GM12878 (cell line): ENCODE measurements at regions not wholly inside any gene's neighbourhood (a gene's known extent, or its start where the extent isn't known, plus 50 kb on each side); places are given as distances from the start of the nearest gene placed in this dataset.

Source experiments
- ATAC-seq: fragments of 200-7000 bp; cut with Tn5 transposase; 3 replicates; pipeline ENCODE4 v1.9.1; 2020; ENCODE audit warnings: mild to moderate bottlenecking, moderate library complexity
- BruUV-seq: library from RNA; stranded (reverse); fragments of 400-500 nt; replicated peaks from 2 replicates; lab custom pipeline; 2021; lab: Mats Ljungman, UMichigan
- CTCF ChIA-PET: fragments of 300-600 bp; sonication (Branson Sonifier 250); formaldehyde crosslinking; extraction: SDS; loops from one replicate; lab custom pipeline; 2021; ENCODE audit warnings: inconsistent platforms; lab: Yijun Ruan, JAX
- POLR2A ChIA-PET: fragments of 350-600 bp; formaldehyde crosslinking; extraction: SDS; loops from one replicate; lab custom pipeline; 2021; ENCODE audit warnings: inconsistent platforms; lab: Charles Lee
- RAD21 ChIA-PET: fragments of 300-600 bp; sonication (Branson Sonifier 250); formaldehyde crosslinking; loops from one replicate; lab custom pipeline; 2023; ENCODE audit warnings: antibody characterized with exemption; ENCODE audit not compliant: unreplicated experiment; lab: Charles Lee
- SMC1A ChIA-PET: fragments of 300-600 bp; sonication (Branson Sonifier 250); formaldehyde crosslinking; loops from one replicate; lab custom pipeline; 2023; ENCODE audit not compliant: unreplicated experiment, uncharacterized antibody; lab: Charles Lee
- DNase-seq: peaks from one replicate; pipeline ENCODE4 v3.0.0-alpha.2; 2011; ENCODE audit warnings: low read depth, low spot score
- FAIRE-seq: peaks from 3 replicates; lab custom pipeline; 2011; peaks lifted over from hg19 to GRCh38; lab: Jason Lieb, UNC
- H2AFZ ChIP-seq: 2 replicates; pipeline ENCODE4 v1.6.0; 2011; ENCODE audit warnings: low read depth, low read length, control low read depth; ENCODE audit not compliant: control insufficient read depth
- H3K27ac ChIP-seq: 2 replicates; pipeline ENCODE4 v1.5.1; 2011; ENCODE audit warnings: control low read depth; ENCODE audit not compliant: control insufficient read depth, insufficient read depth
- H3K27me3 ChIP-seq, 2 experiments: replicated peaks in 1 of 2; 2 replicates each; pipeline versions ENCODE4 v1.6.0 to v1.6.1; 2011; ENCODE audit warnings: low read length in 1 of 2; ENCODE audit not compliant: control insufficient read depth in 2 of 2, insufficient read depth in 2 of 2
- H3K36me3 ChIP-seq, 2 experiments: 2 replicates each; pipeline ENCODE4 v1.5.1; 2011; ENCODE audit warnings: low read length in 1 of 2; ENCODE audit not compliant: control insufficient read depth in 2 of 2, insufficient read depth in 2 of 2
- H3K4me1 ChIP-seq: 2 replicates; pipeline ENCODE4 v1.6.1; 2011; ENCODE audit warnings: mild to moderate bottlenecking, low read length, moderate library complexity, mixed read lengths; ENCODE audit not compliant: control insufficient read depth, insufficient read depth
- H3K4me2 ChIP-seq: 2 replicates; pipeline ENCODE4 v1.6.0; 2011; ENCODE audit warnings: control low read depth; ENCODE audit not compliant: control insufficient read depth, insufficient read depth
- H3K4me3 ChIP-seq: fragments of 200-600 bp; sonication (generic); 2 replicates; pipeline ENCODE4 v1.5.1; 2016
- H3K79me2 ChIP-seq: 2 replicates; pipeline ENCODE4 v1.6.0; 2011; ENCODE audit warnings: low read length; ENCODE audit not compliant: control insufficient read depth, insufficient read depth
- H3K9ac ChIP-seq: 2 replicates; pipeline ENCODE4 v1.8.0; 2011; ENCODE audit warnings: low read length, control low read depth, mixed read lengths; ENCODE audit not compliant: control insufficient read depth, insufficient read depth
- H3K9me3 ChIP-seq: replicated peaks from 3 replicates; pipeline ENCODE4 v1.5.1; 2011; ENCODE audit warnings: mild to moderate bottlenecking, low read length; ENCODE audit not compliant: control insufficient read depth, insufficient read depth
- H4K20me1 ChIP-seq: 2 replicates; pipeline ENCODE4 v1.6.0; 2011; ENCODE audit not compliant: control insufficient read depth, insufficient read depth
- CHD4 ChIP-seq: fragments of 200-600 bp; sonication (generic); IDR thresholded peaks from 2 replicates; pipeline ENCODE4 v1.6.1; 2016; ENCODE audit warnings: mild to moderate bottlenecking
- EZH2 ChIP-seq: IDR thresholded peaks from 2 replicates; pipeline ENCODE4 v1.6.1; 2012; ENCODE audit warnings: low read depth, mild to moderate bottlenecking, control low read depth, inconsistent platforms, low read length, borderline replicate concordance; ENCODE audit not compliant: control insufficient read depth
- NFYA ChIP-seq: IDR thresholded peaks from 2 replicates; pipeline ENCODE4 v1.6.1; 2011; ENCODE audit warnings: low read depth, mild to moderate bottlenecking, low read length, improper control_type of control experiment, borderline replicate concordance
- POLR2AphosphoS2 ChIP-seq: IDR thresholded peaks from 2 replicates; pipeline ENCODE4 v1.6.1; 2011; ENCODE audit warnings: low read depth, mild to moderate bottlenecking, low read length, improper control_type of control experiment, moderate library complexity
- POLR2AphosphoS5 ChIP-seq: IDR thresholded peaks from 2 replicates; pipeline ENCODE4 v1.6.1; 2011; ENCODE audit warnings: mild to moderate bottlenecking, low read length, inconsistent platforms
- RUNX3 ChIP-seq: IDR thresholded peaks from 2 replicates; pipeline ENCODE4 v1.6.1; 2012; ENCODE audit warnings: low read length, inconsistent platforms
- SMARCA5 ChIP-seq: fragments of 450-650 bp; IDR thresholded peaks from 2 replicates; pipeline ENCODE4 v1.6.1; 2017; ENCODE audit warnings: mild to moderate bottlenecking
- SRF ChIP-seq, 2 experiments: IDR thresholded peaks; 2 replicates each; pipeline ENCODE4 v1.6.1; 2011; ENCODE audit warnings: low read depth in 2 of 2, low read length in 2 of 2, mild to moderate bottlenecking in 1 of 2, moderate library complexity in 1 of 2
- WGBS: methylation state at CpG from one replicate; pipeline ENCODE4 v1.1.6; 2016; ENCODE audit warnings: low lambda C conversion rate; ENCODE audit not compliant: insufficient replicate concordance, insufficient coverage; ENCODE audit errors: missing lambda C conversion rate; 5-methylcytosine and 5-hydroxymethylcytosine counted together
- in situ Hi-C: fragments of 300-500 bp; cut with MboI; formaldehyde crosslinking; loops from 9 replicates; pipeline ENCODE4 v1.14.3; 2018; ENCODE audit warnings: mixed read lengths
- intact Hi-C: fragments of 100-400 bp; cut with micrococcal nuclease; formaldehyde crosslinking; loops from one replicate; pipeline ENCODE4 v1.14.2; 2022; ENCODE audit not compliant: unreplicated experiment
- TF ChIP-seq, protein P1 (sequence below): fragments of 450-650 bp; IDR thresholded peaks from 2 replicates; pipeline ENCODE4 v1.6.1; 2018; ENCODE audit warnings: mild to moderate bottlenecking, low read depth, moderate library complexity; ENCODE audit not compliant: partially characterized antibody

DNA sequence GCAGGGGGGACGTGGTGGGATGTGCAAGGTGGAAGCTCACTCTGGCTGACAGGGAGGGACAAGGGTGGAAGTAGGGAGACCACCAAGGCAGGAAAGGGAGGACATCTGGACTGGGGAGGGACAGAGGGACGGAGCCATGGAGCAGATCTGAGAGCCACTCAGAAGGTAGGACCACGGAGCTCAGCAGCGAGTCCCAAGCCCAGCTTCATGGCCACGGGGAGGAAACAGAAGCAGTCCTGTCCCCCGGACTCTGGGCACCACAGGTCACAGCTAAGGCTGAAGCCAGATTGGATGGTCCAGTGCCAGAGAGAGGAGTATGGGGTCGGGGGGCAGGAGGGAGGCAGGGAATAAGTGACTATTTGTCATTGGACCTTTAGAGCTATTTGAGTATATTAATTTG is 220.1 kb downstream of the TBC1D2B start:
- H3K9ac ChIP-seq = no peak overlapping the region
- no peak for FAIRE-seq

DNA sequence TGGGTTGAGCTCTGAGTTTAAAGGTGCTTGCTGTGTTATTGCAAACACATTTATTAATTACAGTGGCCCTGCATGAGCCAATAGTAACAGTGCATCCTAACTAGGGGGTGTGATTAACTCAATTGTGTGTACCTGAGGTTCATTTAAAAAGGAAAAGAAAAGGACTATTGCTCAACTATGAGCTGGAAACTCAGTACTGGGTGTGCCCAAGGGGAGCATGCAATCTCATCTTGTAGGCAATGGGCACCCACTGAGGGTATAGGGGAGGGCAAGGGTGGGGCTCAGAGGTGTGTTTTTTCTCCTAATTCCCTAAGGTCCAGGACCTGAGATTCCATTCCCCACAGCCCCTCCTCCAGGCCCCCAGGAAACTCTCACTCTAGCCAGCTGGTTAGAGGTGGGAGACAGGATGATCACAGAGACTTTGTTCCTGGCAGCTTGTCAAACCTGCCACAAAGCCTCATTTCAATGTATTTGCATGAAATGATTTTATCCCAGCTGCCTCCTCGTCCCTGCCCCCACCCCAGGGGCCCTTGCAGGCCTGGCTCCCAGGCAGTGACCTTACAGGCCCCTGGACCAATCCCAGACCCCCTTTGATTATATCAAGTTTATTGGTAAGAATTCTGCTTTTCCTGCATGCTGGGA is 220.7 kb downstream of the TBC1D2B start:
- Histone ChIP-seq H3K27me3 (peaks cover 0 to 2% of the 10 kb centered on the region in 2 experiments; a peak in 2 of 4 replicates), H2AFZ (no peak overlapping the region), H3K4me3 (no peak overlapping the region), H3K4me2 (no peak overlapping the region), H3K4me1 (no peaks in the 10 kb centered on the region), H3K9me3 (no peaks in the 10 kb centered on the region), H3K9ac (no peak overlapping the region), H3K27ac (no peak overlapping the region), H3K79me2 (no peaks in the 10 kb centered on the region), H4K20me1 (no peaks in the 10 kb centered on the region), H3K36me3 (no peaks in the 10 kb centered on the region)
- POLR2A ChIA-PET = no interaction called here
- intact Hi-C loops (no loop called here), in situ Hi-C loops (no loop called here)
- SMC1A ChIA-PET = interaction anchor here (0.6 to 1.5 kb wide), 5 partner anchors 10 to 791 kb away, joined by 3 read pairs; no protein-coding TSS in a partner anchor
- 0% methylated on average over 1 of the region's 1 CpG for WGBS
- no peak for FAIRE-seq
- CTCF ChIA-PET = interaction anchor here (0.6 to 2.7 kb wide), 7 partner anchors 9 to 795 kb away, joined by 3 to 12 read pairs (median 6); no protein-coding TSS in a partner anchor
- TF ChIP-seq, protein P1, sequence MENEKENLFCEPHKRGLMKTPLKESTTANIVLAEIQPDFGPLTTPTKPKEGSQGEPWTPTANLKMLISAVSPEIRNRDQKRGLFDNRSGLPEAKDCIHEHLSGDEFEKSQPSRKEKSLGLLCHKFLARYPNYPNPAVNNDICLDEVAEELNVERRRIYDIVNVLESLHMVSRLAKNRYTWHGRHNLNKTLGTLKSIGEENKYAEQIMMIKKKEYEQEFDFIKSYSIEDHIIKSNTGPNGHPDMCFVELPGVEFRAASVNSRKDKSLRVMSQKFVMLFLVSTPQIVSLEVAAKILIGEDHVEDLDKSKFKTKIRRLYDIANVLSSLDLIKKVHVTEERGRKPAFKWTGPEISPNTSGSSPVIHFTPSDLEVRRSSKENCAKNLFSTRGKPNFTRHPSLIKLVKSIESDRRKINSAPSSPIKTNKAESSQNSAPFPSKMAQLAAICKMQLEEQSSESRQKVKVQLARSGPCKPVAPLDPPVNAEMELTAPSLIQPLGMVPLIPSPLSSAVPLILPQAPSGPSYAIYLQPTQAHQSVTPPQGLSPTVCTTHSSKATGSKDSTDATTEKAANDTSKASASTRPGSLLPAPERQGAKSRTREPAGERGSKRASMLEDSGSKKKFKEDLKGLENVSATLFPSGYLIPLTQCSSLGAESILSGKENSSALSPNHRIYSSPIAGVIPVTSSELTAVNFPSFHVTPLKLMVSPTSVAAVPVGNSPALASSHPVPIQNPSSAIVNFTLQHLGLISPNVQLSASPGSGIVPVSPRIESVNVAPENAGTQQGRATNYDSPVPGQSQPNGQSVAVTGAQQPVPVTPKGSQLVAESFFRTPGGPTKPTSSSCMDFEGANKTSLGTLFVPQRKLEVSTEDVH = no peak
- TF ChIP-seq RUNX3 (no peak), SMARCA5 (no peak), EZH2 (no peak), POLR2AphosphoS5 (no peak), SRF (IDR thresholded peaks at IDR 0.05; ENCODE audit: low read depth in 2 of 2, low read length in 2 of 2) (no peak), POLR2AphosphoS2 (no peak), CHD4 (no peak)
- BruUV-seq = no TSS peak
- RAD21 ChIA-PET = interaction anchor here (1.5 kb wide), 1 partner anchor 18 kb away, joined by 4 read pairs; no protein-coding TSS in a partner anchor
- DNase-seq = no peak
- no peak for ATAC-seq

More for the DNA sequence above, 220.1 kb downstream of the TBC1D2B start:
- ATAC-seq (no peak), DNase-seq (no peak)
- BruUV-seq = no TSS peak
- no peak overlapping the region for H2AFZ ChIP-seq
- POLR2A ChIA-PET = no interaction called here
- H3K4me2 ChIP-seq = no peak overlapping the region
- no peaks in the 10 kb centered on the region for H3K4me1 ChIP-seq
- no peaks in the 10 kb centered on the region for H3K79me2 ChIP-seq
- WGBS = 9% methylated on average over 7 of the region's 7 CpGs
- no peak overlapping the region for H3K4me3 ChIP-seq
- SMC1A ChIA-PET = interaction anchor here (0.9 to 1.4 kb wide), 2 partner anchors 9 to 10 kb away, joined by 3 read pairs; no protein-coding TSS in a partner anchor
- H4K20me1 ChIP-seq = no peaks in the 10 kb centered on the region
- H3K36me3 ChIP-seq = no peaks in the 10 kb centered on the region
- in situ Hi-C loops (no loop called here), intact Hi-C loops (no loop called here)
- CTCF ChIA-PET = interaction anchor here (0.6 to 2.7 kb wide), 6 partner anchors 10 to 796 kb away, joined by 3 to 12 read pairs (median 5); no protein-coding TSS in a partner anchor
- RAD21 ChIA-PET = interaction anchor here (1.5 kb wide), 1 partner anchor 17 kb away, joined by 4 read pairs; no protein-coding TSS in a partner anchor
- H3K9me3 ChIP-seq = no peaks in the 10 kb centered on the region
- no peak overlapping the region for H3K27ac ChIP-seq
- peaks cover 0 to 2% of the 10 kb centered on the region in 2 experiments; a peak in 2 of 4 replicates for H3K27me3 ChIP-seq
- TF ChIP-seq NFYA = no peak
- TF ChIP-seq, all 136 proteins: peak for 0
